GM20431 (cell line): ENCODE measurements at regions not wholly inside any gene's neighbourhood (a gene's known extent, or its start where the extent isn't known, plus 50 kb on each side); places are given as distances from the start of the nearest gene placed in this dataset.
"Not testable (repeated sequence)": the region's sequence is repeated elsewhere in the genome, so short reads cannot be mapped to it uniquely, and the experiment has no call there.

ENCODE experiments used
- in situ Hi-C: fragments of 300-500 bp; cut with MseI, MboI; formaldehyde crosslinking; loops from one replicate; pipeline ENCODE4 v1.15.0; 2020; ENCODE audit warnings: low sequenced_read_pairs; ENCODE audit not compliant: unreplicated experiment

GRCh38 chr4:180962268-180962667 is 1280.9 kb upstream of the TENM3 start:
- in situ Hi-C loops: no loop called here

DNA sequence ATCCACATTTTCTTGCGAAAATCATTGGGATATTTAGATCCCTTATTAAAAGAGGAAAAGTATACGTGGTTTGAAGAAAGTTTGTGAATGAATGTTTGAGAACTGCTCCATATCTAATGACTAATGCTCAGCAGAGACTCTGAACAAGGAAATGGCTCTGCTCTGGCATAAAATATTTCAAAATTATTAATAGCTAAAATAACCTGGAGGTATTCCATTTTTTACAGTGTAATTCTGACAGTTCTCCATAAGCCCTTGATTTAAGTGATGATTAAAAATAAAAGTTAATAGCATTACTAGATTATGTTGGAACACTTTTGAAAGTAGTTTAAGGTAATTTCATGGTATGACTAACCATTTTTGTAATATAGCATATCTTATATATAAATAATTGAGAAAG is 1276.9 kb upstream of the TENM3 start:
- in situ Hi-C loops: no loop called here

DNA sequence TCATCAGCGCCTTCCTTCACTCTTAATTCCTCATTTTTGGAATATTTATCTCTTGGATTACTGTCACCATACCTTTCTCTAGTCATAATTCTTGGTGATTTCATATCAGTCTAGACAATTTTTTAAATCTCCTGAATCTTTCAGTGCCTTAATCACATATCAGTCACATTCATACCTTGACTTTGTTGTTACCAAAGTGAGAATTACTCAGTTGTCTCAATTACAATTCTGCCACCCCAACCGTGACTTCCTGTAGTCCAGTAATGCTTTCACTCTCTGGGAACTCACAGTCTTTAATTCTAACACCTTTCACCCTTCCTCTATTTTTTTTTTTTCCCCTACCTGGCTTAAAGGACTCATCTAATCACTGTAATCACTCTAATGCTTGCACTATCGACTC is 1275.3 kb upstream of the TENM3 start:
- in situ Hi-C loops: no loop called here

DNA sequence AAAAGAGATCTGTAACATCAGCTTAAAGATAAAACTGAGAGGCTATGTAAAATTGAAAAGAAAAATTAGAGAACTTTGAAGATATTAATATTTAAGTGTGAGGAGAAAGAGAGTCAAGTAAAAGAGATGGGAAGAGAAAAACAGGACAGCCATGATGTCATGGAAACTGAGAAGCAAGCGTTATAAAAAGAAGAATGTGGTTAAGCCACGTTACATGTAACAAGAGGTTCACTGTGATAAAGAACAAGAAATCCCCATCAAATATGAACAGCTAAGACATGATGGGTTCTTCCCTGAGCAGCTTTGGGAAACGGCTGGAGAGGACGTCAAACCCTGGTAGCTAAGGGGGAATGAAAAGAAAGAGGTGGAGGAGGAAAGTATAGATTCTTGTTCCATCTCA is 1269.3 kb upstream of the TENM3 start:
- in situ Hi-C loops: no loop called here

GRCh38 chr4:180990931-180991330 is 1252.3 kb upstream of the TENM3 start:
- in situ Hi-C loops: no loop called here

- in situ Hi-C loops: no loop called here
Observed at GRCh38 chr4:180993244-180993836, 1249.9 kb upstream of the TENM3 start.

GRCh38 chr4:180994722-180995121 is 1248.5 kb upstream of the TENM3 start:
- in situ Hi-C loops: no loop called here

DNA sequence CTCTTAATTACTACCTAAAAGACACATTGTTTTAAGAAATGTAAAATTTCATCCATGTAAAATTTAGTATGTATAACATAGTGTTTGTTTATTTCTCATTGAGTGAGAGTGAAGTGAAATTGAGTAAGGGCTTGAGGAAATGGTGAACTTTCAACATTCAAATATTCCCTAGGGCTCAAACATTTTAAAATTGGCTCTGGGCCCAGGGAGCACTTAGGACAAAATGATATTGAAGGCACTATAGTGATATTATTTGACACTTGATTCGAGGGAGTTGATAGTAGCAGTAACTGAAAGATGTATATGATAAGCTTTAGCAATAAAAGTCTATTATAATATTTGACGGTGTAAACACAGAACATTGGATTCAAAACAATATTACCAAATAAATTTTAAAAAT is 1244.0 kb upstream of the TENM3 start:
- in situ Hi-C loops: no loop called here

GRCh38 chr4:181004056-181004455 is 1239.1 kb upstream of the TENM3 start:
- in situ Hi-C loops: no loop called here

- in situ Hi-C loops: no loop called here
Observed at GRCh38 chr4:181006499-181007260, 1236.5 kb upstream of the TENM3 start.

- in situ Hi-C loops: no loop called here
Observed at GRCh38 chr4:181007751-181008150, 1235.5 kb upstream of the TENM3 start.

DNA sequence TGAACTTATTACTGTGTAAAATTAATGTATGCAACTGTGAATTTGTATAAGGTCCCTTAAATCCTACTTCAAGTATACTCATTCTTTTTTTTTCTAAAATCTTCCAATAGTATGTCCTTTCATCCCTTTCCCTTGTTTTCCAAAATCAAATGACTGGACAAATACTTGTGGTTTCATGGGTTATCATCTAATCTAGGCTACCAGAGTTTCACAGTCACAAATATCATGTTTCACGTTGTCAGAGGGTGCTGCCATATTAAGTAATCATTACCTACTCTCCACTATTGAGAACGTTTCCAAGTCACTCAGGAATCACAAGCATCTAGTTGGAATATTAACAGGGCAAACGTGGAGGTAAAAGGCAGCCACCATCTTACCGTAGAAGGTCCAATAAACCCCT is 1235.0 kb upstream of the TENM3 start:
- in situ Hi-C loops: no loop called here

DNA sequence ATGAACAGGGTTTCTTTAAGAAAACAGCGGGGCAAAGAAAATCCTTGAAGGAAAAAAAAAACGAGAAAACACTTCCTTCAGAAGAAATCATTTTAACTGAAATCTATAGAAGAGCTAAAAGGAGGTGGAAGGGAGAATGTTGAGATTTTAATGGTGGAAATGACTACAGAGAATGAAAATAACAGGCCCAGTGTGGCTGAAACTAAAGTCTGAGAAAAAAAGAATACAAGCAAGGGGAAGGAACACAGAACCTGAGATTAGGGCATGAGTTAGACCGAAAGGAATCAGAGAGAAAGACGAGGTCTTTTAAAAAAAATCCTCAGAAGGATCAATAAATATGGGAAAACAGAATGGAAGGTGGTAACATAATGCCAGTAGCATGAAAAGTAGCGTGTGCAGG is 1230.0 kb upstream of the TENM3 start:
- in situ Hi-C loops: no loop called here

DNA sequence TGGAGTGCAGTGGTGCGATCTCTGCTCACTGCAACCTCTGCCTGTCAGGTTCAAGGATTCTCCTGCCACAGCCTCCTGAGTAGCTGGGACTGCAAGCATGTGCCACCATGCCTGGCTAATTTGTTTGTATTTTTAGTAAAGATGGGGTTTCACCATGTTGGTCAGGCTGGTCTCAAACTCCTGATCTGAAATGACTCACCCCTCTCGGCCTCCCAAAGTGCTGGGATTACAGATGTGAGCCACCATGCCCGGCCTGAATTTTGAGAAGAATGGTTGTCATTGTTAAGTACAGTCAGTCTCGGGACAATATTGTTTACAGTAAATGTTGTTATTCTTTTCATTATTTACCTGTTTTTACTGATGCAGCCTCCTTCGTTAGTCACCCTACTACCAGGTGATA is 1226.2 kb upstream of the TENM3 start:
- in situ Hi-C loops: no loop called here

GRCh38 chr4:181018472-181018871 is 1224.7 kb upstream of the TENM3 start:
- in situ Hi-C loops: no loop called here

GRCh38 chr4:181018913-181019312 is 1224.3 kb upstream of the TENM3 start:
- in situ Hi-C loops: no loop called here

DNA sequence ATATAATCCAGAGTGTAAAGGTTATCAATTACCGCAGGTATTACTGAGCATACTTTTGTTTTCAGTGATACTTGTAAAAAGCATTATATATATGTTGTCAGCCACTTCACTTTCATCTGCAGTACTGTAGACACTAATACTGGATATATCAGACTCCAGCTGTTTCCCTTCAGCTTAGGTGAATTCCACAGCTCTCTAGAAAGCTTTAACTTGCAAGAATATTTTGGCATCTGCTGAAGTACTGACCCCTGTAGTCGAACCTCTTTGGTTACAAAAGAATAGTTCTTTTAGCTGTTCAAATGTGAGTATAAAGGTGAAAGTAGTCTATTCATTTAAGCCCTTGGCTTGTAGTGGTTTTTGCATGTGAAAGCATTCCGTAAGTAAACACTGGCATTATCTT is 1222.7 kb upstream of the TENM3 start:
- in situ Hi-C loops: no loop called here

GRCh38 chr4:181021213-181021612 is 1222.0 kb upstream of the TENM3 start:
- in situ Hi-C loops: no loop called here

GRCh38 chr4:181030135-181030921 is 1212.9 kb upstream of the TENM3 start:
- in situ Hi-C loops: not testable (repeated sequence)

- in situ Hi-C loops: no loop called here
Observed at GRCh38 chr4:181030961-181031360, 1212.2 kb upstream of the TENM3 start.

- in situ Hi-C loops: no loop called here
Observed at GRCh38 chr4:181043486-181043885, 1199.7 kb upstream of the TENM3 start.
